SK-N-SH treated with all-trans-retinoic acid at 6 μM for 48 hours (cell line): ENCODE measurements at regions not wholly inside any gene's neighbourhood (a gene's known extent, or its start where the extent isn't known, plus 50 kb on each side); places are given as distances from the start of the nearest gene placed in this dataset.

ENCODE experiments used
- BACH2 ChIP-seq: fragments of 250-450 bp; sonication (Bioruptor Pico); IDR thresholded peaks from 2 replicates; pipeline ENCODE4 v1.9.0; 2021; ENCODE audit warnings: mild to moderate bottlenecking, borderline replicate concordance
- PATZ1 ChIP-seq: fragments of 250-450 bp; sonication (Bioruptor Pico); IDR thresholded peaks from 2 replicates; pipeline ENCODE4 v1.8.0; 2020; ENCODE audit warnings: mild to moderate bottlenecking, moderate library complexity, borderline replicate concordance
- POU6F1 ChIP-seq: fragments of 250-450 bp; sonication (Bioruptor Pico); IDR thresholded peaks from 2 replicates; pipeline ENCODE4 v1.8.0; 2021; ENCODE audit warnings: low read depth, mild to moderate bottlenecking, moderate library complexity, borderline replicate concordance
- TSHZ2 ChIP-seq: fragments of 250-450 bp; sonication (Bioruptor Pico); IDR thresholded peaks from 2 replicates; pipeline ENCODE4 v1.5.0; 2020; ENCODE audit warnings: mild to moderate bottlenecking, moderate library complexity

- TF ChIP-seq BACH2 (CRISPR knock-in tag), result no peak
- no peak for TF ChIP-seq PATZ1 (CRISPR knock-in tag)
- TF ChIP-seq POU6F1 (CRISPR knock-in tag), result no peak
- no peak for TF ChIP-seq TSHZ2 (CRISPR knock-in tag)
Measured at GRCh38 chr20:20785226-20785625, 72.8 kb upstream of the RALGAPA2 start.
